ENCODE measurements at regions not wholly inside any gene's neighbourhood (a gene's known extent, or its start where the extent isn't known, plus 50 kb on each side); places are given as distances from the start of the nearest gene placed in this dataset.

GRCh38 chr5:74978345-74978744 is 74.0 kb downstream of the GCNT4 start:
- TF ChIP-seq CTCF (IDR thresholded peaks at IDR 0.05) (no peak), POLR2A (IDR thresholded peaks at IDR 0.05) (no peak), EP300 (IDR thresholded peaks at IDR 0.05) (no peak), POLR2AphosphoS5 (IDR thresholded peaks at IDR 0.05) (no peak)

All from sigmoid colon (tissue), 4 donors.